WTC11 (cell line): ENCODE measurements at regions not wholly inside any gene's neighbourhood (a gene's known extent, or its start where the extent isn't known, plus 50 kb on each side); places are given as distances from the start of the nearest gene placed in this dataset.

Source experiments
- ATAC-seq: fragments of 200-7000 bp; cut with Tn5 transposase; 2 replicates; pipeline ENCODE4 v1.10.0; 2021; ENCODE audit warnings: mild to moderate bottlenecking, moderate library complexity
- CTCF ChIA-PET: fragments of 300-600 bp; sonication (Branson Sonifier 250); formaldehyde crosslinking; loops from one replicate; lab custom pipeline; 2021; ENCODE audit warnings: antibody characterized with exemption; lab: Charles Lee
- POLR2A ChIA-PET: fragments of 350-600 bp; sonication (Branson Sonifier 250); formaldehyde crosslinking; loops from one replicate; lab custom pipeline; 2021; ENCODE audit warnings: antibody characterized with exemption; lab: Charles Lee
- DNase-seq: peaks from one replicate; pipeline ENCODE4 v3.0.0; 2021; ENCODE audit warnings: low spot score
- H3K27ac Mint-ChIP-seq: 2 replicates; pipeline ENCODE4 v1.8.0; 2021; ENCODE audit warnings: mixed read lengths
- H3K27me3 Mint-ChIP-seq: 2 replicates; pipeline ENCODE4 v1.8.0; 2021; ENCODE audit warnings: low read depth, mild to moderate bottlenecking, moderate library complexity, mixed read lengths
- H3K36me3 Mint-ChIP-seq: 2 replicates; pipeline ENCODE4 v1.8.0; 2021; ENCODE audit warnings: mixed read lengths
- H3K4me1 Mint-ChIP-seq: 2 replicates; pipeline ENCODE4 v1.8.0; 2022; ENCODE audit warnings: mixed read lengths
- H3K4me3 Mint-ChIP-seq: 2 replicates; pipeline ENCODE4 v1.8.0; 2021; ENCODE audit warnings: mild to moderate bottlenecking, moderate library complexity, mixed read lengths
- H3K9me3 Mint-ChIP-seq: 2 replicates; pipeline ENCODE4 v1.8.0; 2021; ENCODE audit warnings: mixed read lengths
- ARID4B ChIP-seq: sonication (generic); formaldehyde crosslinking; IDR thresholded peaks from 2 replicates; pipeline ENCODE4 v1.8.0; 2023; ENCODE audit warnings: missing genetic modification reagents, mild to moderate bottlenecking, borderline replicate concordance
- ATF3 ChIP-seq: sonication (generic); formaldehyde crosslinking; conservative IDR thresholded peaks from 2 replicates; pipeline ENCODE4 v1.8.1; 2022; ENCODE audit warnings: mild to moderate bottlenecking, missing genetic modification reagents
- CBFB ChIP-seq: sonication (generic); formaldehyde crosslinking; IDR thresholded peaks from 2 replicates; pipeline ENCODE4 v1.8.1; 2022; ENCODE audit warnings: mild to moderate bottlenecking, low read depth, missing genetic modification reagents
- CDX4 ChIP-seq: fragments of 250-450 bp; sonication (Bioruptor Pico); IDR thresholded peaks from 2 replicates; pipeline ENCODE4 v1.9.0; 2021; ENCODE audit warnings: moderate library complexity, mild to moderate bottlenecking, inconsistent platforms, borderline replicate concordance
- ERG ChIP-seq: fragments of 250-450 bp; sonication (Bioruptor Pico); IDR thresholded peaks from 2 replicates; pipeline ENCODE4 v1.8.0; 2021; ENCODE audit warnings: mild to moderate bottlenecking
- ESRRA ChIP-seq: sonication (generic); formaldehyde crosslinking; IDR thresholded peaks from 2 replicates; pipeline ENCODE4 v1.8.1; 2022; ENCODE audit warnings: mild to moderate bottlenecking, missing genetic modification reagents, borderline replicate concordance
- FOXJ3 ChIP-seq: sonication (generic); formaldehyde crosslinking; IDR thresholded peaks from 2 replicates; pipeline ENCODE4 v1.9.0; 2021; ENCODE audit warnings: missing genetic modification reagents, mild to moderate bottlenecking, borderline replicate concordance
- FOXP1 ChIP-seq: sonication (generic); formaldehyde crosslinking; IDR thresholded peaks from 2 replicates; pipeline ENCODE4 v1.8.0; 2022; ENCODE audit warnings: missing genetic modification reagents, mild to moderate bottlenecking, moderate library complexity, borderline replicate concordance
- GABPB1 ChIP-seq: sonication (generic); formaldehyde crosslinking; IDR thresholded peaks from 2 replicates; pipeline ENCODE4 v1.8.1; 2023; ENCODE audit warnings: mild to moderate bottlenecking, missing genetic modification reagents
- KAT7 ChIP-seq: sonication (generic); formaldehyde crosslinking; IDR thresholded peaks from 2 replicates; pipeline ENCODE4 v1.8.1; 2023; ENCODE audit warnings: missing genetic modification reagents, mild to moderate bottlenecking, borderline replicate concordance
- NFATC4 ChIP-seq: fragments of 250-450 bp; sonication (Bioruptor Pico); IDR thresholded peaks from 2 replicates; pipeline ENCODE4 v1.9.0; 2021; ENCODE audit warnings: mild to moderate bottlenecking
- NR3C1 ChIP-seq: sonication (generic); formaldehyde crosslinking; conservative IDR thresholded peaks from 2 replicates; pipeline ENCODE4 v1.8.1; 2023; ENCODE audit warnings: low read depth, mild to moderate bottlenecking, missing genetic modification reagents
- PREB ChIP-seq: sonication (generic); formaldehyde crosslinking; IDR thresholded peaks from 2 replicates; pipeline ENCODE4 v1.8.1; 2022; ENCODE audit warnings: mild to moderate bottlenecking, missing genetic modification reagents, moderate library complexity, borderline replicate concordance
- RORB ChIP-seq: fragments of 250-450 bp; sonication (Bioruptor Pico); IDR thresholded peaks from 2 replicates; pipeline ENCODE4 v1.9.0; 2021; ENCODE audit warnings: mild to moderate bottlenecking
- SOX15 ChIP-seq: fragments of 250-450 bp; sonication (Bioruptor Pico); IDR thresholded peaks from 2 replicates; pipeline ENCODE4 v1.9.0; 2021; ENCODE audit warnings: mild to moderate bottlenecking
- TCF7 ChIP-seq: sonication (generic); formaldehyde crosslinking; IDR thresholded peaks from 2 replicates; pipeline ENCODE4 v1.8.0; 2022; ENCODE audit warnings: mild to moderate bottlenecking, low read depth, missing genetic modification reagents, moderate library complexity
- TEAD1 ChIP-seq: sonication (generic); formaldehyde crosslinking; IDR thresholded peaks from 2 replicates; pipeline ENCODE4 v1.8.0; 2022; ENCODE audit warnings: mild to moderate bottlenecking, missing genetic modification reagents
- TEAD4 ChIP-seq: sonication (generic); formaldehyde crosslinking; IDR thresholded peaks from 2 replicates; pipeline ENCODE4 v1.8.0; 2022; ENCODE audit warnings: mild to moderate bottlenecking, missing genetic modification reagents
- TP53 ChIP-seq: sonication (generic); formaldehyde crosslinking; IDR thresholded peaks from 2 replicates; pipeline ENCODE4 v1.8.1; 2023; ENCODE audit warnings: mild to moderate bottlenecking, missing genetic modification reagents
- ZBTB21 ChIP-seq: sonication (generic); formaldehyde crosslinking; IDR thresholded peaks from 2 replicates; pipeline ENCODE4 v1.8.1; 2023; ENCODE audit warnings: mild to moderate bottlenecking, missing genetic modification reagents, borderline replicate concordance
- ZNF138 ChIP-seq: sonication (generic); formaldehyde crosslinking; conservative IDR thresholded peaks from 2 replicates; pipeline ENCODE4 v1.8.1; 2022; ENCODE audit warnings: mild to moderate bottlenecking, moderate library complexity, missing genetic modification reagents
- ZNF416 ChIP-seq: fragments of 250-450 bp; sonication (Bioruptor Pico); IDR thresholded peaks from 2 replicates; pipeline ENCODE4 v1.9.0; 2021; ENCODE audit warnings: mild to moderate bottlenecking, inconsistent platforms
- ZNF671 ChIP-seq: fragments of 250-450 bp; sonication (Bioruptor Pico); IDR thresholded peaks from 2 replicates; pipeline ENCODE4 v1.8.0; 2021; ENCODE audit warnings: mild to moderate bottlenecking
- TF ChIP-seq, protein P1 (sequence below): sonication (generic); formaldehyde crosslinking; IDR thresholded peaks from 2 replicates; pipeline ENCODE4 v1.8.1; 2023; ENCODE audit warnings: mild to moderate bottlenecking, missing genetic modification reagents
- TF ChIP-seq, protein P2 (sequence below): fragments of 250-450 bp; sonication (Bioruptor Pico); IDR thresholded peaks from 2 replicates; pipeline ENCODE4 v1.9.0; 2021; ENCODE audit warnings: mild to moderate bottlenecking

GRCh38 chr1:30149226-30149625 is 574.2 kb downstream of the MATN1 start:
- POLR2A ChIA-PET, result no interaction called here
- DNase-seq, result no peak
- peaks cover 11% of the 10 kb centered on the region for H3K27me3 Mint-ChIP-seq
- H3K27ac Mint-ChIP-seq, result no peak overlapping the region
- peaks cover 13% of the 10 kb centered on the region for H3K4me1 Mint-ChIP-seq
- no peak for TF ChIP-seq SOX15 (CRISPR knock-in tag)
- no peak for TF ChIP-seq ZNF138
- TF ChIP-seq FOXJ3 (CRISPR knock-in tag), result no peak
- TF ChIP-seq ZNF671, result no peak
- TF ChIP-seq TEAD4 (CRISPR knock-in tag), result no peak
- no peak for TF ChIP-seq ARID4B
- no peak for TF ChIP-seq ATF3 (CRISPR knock-in tag)
- no peak for TF ChIP-seq ZBTB21
- no peak for TF ChIP-seq ZNF416
- no peak for TF ChIP-seq NFATC4 (CRISPR knock-in tag)
- no peak for TF ChIP-seq KAT7 (CRISPR knock-in tag)
- no peak for TF ChIP-seq PREB (CRISPR knock-in tag)
- TF ChIP-seq, protein P1, sequence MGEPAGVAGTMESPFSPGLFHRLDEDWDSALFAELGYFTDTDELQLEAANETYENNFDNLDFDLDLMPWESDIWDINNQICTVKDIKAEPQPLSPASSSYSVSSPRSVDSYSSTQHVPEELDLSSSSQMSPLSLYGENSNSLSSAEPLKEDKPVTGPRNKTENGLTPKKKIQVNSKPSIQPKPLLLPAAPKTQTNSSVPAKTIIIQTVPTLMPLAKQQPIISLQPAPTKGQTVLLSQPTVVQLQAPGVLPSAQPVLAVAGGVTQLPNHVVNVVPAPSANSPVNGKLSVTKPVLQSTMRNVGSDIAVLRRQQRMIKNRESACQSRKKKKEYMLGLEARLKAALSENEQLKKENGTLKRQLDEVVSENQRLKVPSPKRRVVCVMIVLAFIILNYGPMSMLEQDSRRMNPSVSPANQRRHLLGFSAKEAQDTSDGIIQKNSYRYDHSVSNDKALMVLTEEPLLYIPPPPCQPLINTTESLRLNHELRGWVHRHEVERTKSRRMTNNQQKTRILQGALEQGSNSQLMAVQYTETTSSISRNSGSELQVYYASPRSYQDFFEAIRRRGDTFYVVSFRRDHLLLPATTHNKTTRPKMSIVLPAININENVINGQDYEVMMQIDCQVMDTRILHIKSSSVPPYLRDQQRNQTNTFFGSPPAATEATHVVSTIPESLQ, result no peak
- TF ChIP-seq CBFB (CRISPR knock-in tag), result no peak
- no peak for TF ChIP-seq ERG (CRISPR knock-in tag)
- no peak for TF ChIP-seq RORB (CRISPR knock-in tag)
- TF ChIP-seq TCF7, result no peak
- no peak for TF ChIP-seq TEAD1
- no peak for TF ChIP-seq TP53
- H3K4me3 Mint-ChIP-seq, result no peak overlapping the region
- no peak for ATAC-seq
- CTCF ChIA-PET, result no interaction called here
- H3K9me3 Mint-ChIP-seq, result peaks cover 64% of the 10 kb centered on the region
- H3K36me3 Mint-ChIP-seq, result peaks cover 27% of the 10 kb centered on the region

GRCh38 chr1:30148676-30149075 is 574.7 kb downstream of the MATN1 start:
- ChIA-PET CTCF (no interaction called here), POLR2A (no interaction called here)
- Mint-ChIP-seq H3K27me3 (peaks cover 16% of the 10 kb centered on the region), H3K27ac (no peak overlapping the region), H3K36me3 (peaks cover 32% of the 10 kb centered on the region), H3K4me3 (no peak overlapping the region), H3K4me1 (peaks cover 7% of the 10 kb centered on the region), H3K9me3 (peaks cover 69% of the 10 kb centered on the region)
- DNase-seq (no peak), ATAC-seq (no peak)
- TF ChIP-seq, protein P2, sequence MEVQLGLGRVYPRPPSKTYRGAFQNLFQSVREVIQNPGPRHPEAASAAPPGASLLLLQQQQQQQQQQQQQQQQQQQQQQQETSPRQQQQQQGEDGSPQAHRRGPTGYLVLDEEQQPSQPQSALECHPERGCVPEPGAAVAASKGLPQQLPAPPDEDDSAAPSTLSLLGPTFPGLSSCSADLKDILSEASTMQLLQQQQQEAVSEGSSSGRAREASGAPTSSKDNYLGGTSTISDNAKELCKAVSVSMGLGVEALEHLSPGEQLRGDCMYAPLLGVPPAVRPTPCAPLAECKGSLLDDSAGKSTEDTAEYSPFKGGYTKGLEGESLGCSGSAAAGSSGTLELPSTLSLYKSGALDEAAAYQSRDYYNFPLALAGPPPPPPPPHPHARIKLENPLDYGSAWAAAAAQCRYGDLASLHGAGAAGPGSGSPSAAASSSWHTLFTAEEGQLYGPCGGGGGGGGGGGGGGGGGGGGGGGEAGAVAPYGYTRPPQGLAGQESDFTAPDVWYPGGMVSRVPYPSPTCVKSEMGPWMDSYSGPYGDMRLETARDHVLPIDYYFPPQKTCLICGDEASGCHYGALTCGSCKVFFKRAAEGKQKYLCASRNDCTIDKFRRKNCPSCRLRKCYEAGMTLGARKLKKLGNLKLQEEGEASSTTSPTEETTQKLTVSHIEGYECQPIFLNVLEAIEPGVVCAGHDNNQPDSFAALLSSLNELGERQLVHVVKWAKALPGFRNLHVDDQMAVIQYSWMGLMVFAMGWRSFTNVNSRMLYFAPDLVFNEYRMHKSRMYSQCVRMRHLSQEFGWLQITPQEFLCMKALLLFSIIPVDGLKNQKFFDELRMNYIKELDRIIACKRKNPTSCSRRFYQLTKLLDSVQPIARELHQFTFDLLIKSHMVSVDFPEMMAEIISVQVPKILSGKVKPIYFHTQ, result no peak
- TF ChIP-seq GABPB1 (no peak), FOXP1 (CRISPR knock-in tag) (no peak), ESRRA (CRISPR knock-in tag) (no peak), NR3C1 (CRISPR knock-in tag) (no peak), CDX4 (CRISPR knock-in tag) (no peak)
